AG04449 (cell line): ENCODE measurements at regions not wholly inside any gene's neighbourhood (a gene's known extent, or its start where the extent isn't known, plus 50 kb on each side); places are given as distances from the start of the nearest gene placed in this dataset.

Experiments
- CTCF ChIA-PET: fragments of 350-600 bp; formaldehyde crosslinking; extraction: SDS; loops from one replicate; lab custom pipeline; 2021; ENCODE audit warnings: antibody characterized with exemption; lab: Yijun Ruan, JAX
- POLR2A ChIA-PET: fragments of 400-600, 350-600 bp; formaldehyde crosslinking; extraction: SDS; loops from one replicate; lab custom pipeline; 2020; ENCODE audit warnings: antibody characterized with exemption, inconsistent platforms; lab: Yijun Ruan, JAX
- DNase-seq: peaks from one replicate; pipeline ENCODE4 v3.0.0-alpha.2; 2010; ENCODE audit warnings: low read depth, low spot score
- H3K4me3 ChIP-seq: 2 replicates; pipeline ENCODE4 v1.5.1; 2011; ENCODE audit warnings: low read depth, mild to moderate bottlenecking, control low read depth, low read length
- TF ChIP-seq, protein P1 (sequence below): IDR thresholded peaks from one replicate; pipeline ENCODE4 v1.5.1; 2011; ENCODE audit warnings: mild to moderate bottlenecking, moderate library complexity, low read length, control low read depth, inconsistent platforms; ENCODE audit not compliant: insufficient read depth; ENCODE audit errors: missing control alignments

DNA sequence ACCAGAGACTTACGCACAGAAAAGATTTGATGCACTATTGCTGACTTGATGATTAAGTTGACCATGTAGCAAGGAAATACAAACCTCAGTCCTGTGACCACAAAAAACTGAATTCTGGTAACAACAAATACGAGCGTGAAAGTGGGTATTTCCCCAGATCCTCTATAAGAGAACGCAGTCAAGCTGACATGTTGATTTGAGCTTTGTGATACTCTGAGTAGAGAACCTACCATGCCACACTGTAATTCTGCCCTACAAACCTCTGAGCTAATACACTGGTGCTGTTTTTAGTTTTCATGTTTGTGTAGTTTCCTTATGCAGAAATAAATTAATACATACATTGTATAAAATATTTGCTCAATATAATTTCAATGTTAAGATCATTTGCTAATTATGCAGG lies 565.6 kb upstream of the EPHA5 start:
- TF ChIP-seq, protein P1, sequence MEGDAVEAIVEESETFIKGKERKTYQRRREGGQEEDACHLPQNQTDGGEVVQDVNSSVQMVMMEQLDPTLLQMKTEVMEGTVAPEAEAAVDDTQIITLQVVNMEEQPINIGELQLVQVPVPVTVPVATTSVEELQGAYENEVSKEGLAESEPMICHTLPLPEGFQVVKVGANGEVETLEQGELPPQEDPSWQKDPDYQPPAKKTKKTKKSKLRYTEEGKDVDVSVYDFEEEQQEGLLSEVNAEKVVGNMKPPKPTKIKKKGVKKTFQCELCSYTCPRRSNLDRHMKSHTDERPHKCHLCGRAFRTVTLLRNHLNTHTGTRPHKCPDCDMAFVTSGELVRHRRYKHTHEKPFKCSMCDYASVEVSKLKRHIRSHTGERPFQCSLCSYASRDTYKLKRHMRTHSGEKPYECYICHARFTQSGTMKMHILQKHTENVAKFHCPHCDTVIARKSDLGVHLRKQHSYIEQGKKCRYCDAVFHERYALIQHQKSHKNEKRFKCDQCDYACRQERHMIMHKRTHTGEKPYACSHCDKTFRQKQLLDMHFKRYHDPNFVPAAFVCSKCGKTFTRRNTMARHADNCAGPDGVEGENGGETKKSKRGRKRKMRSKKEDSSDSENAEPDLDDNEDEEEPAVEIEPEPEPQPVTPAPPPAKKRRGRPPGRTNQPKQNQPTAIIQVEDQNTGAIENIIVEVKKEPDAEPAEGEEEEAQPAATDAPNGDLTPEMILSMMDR: no peak
- ChIA-PET CTCF (no interaction called here), POLR2A (no interaction called here)
- no peak overlapping the region for H3K4me3 ChIP-seq
- no peak for DNase-seq

DNA sequence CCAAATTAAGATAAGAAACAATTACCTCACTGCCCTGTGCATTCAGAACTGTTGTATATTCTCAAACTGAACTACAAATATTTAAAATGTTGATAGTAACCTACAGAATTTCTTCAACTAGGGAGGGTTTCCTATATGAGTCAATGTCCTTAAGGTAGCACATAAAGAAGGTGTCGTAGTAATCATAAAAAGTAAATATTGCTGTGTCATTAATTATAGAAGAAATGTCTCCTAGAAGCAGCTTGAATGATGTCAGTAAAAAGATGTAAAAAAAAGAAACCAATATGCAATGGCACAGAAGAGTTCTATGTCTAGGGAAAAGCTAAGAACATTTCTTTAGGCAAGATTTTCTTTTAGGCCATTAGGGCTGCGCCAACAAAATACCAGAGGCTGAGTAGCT lies 559.6 kb upstream of the EPHA5 start:
- ChIA-PET POLR2A (no interaction called here), CTCF (no interaction called here)
- no peak overlapping the region for H3K4me3 ChIP-seq
- TF ChIP-seq, protein P1: no peak
- no peak for DNase-seq

DNA sequence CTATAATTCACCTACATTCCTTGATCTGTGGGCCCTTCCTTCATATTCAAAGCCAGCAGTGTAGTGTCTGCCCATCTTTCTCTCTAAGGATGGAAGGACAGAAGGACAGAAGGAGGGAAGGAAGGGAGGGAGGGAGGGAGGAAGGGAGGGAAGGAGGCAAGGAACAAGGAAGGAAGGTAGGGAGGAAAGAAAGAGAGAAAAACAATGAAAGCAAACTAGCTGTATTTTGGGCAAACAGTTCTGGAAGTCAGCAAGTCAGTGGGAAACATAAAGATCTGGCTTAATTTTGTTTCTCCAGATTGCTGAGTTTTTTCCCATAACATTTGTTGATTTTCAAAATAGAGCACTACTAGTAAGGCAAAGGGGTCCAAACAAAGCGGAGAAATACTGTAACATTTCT lies 555.2 kb upstream of the EPHA5 start:
- ChIA-PET CTCF (no interaction called here), POLR2A (no interaction called here)
- no peak overlapping the region for H3K4me3 ChIP-seq
- no peak for DNase-seq
- TF ChIP-seq, protein P1: no peak

DNA sequence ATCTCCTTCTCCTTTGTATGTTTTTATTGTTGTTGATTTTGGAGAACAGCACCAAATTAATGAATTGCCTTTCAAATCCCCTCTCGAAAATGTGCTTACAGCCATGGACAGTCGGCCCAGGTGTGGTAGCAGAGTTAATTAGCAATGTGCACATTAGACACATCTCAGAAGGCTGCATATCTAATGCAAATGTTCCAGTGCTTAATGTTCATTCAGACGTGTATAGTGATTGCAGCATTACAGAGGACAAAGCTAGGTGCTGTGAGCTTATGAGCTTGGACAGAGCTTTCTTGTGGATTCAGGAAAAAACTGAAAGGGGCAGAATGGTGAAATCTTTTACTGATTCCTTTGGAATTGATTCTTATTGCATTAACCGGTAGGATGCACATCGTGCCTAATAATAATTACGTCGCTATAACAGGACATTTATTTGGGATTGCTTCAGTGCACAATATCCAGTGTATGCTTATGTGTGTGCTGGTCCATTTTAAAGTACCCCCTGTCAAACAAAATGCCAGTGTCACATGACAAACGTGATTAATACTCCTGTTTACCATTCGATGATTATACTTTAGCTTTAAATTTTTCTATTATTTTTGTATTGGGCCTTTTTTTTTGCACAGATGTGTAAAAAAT lies 552.9 kb upstream of the EPHA5 start:
- POLR2A ChIA-PET: no interaction called here
- H3K4me3 ChIP-seq: no peak overlapping the region
- CTCF ChIA-PET: no interaction called here
- no peak for DNase-seq
- TF ChIP-seq, protein P1: no peak

DNA sequence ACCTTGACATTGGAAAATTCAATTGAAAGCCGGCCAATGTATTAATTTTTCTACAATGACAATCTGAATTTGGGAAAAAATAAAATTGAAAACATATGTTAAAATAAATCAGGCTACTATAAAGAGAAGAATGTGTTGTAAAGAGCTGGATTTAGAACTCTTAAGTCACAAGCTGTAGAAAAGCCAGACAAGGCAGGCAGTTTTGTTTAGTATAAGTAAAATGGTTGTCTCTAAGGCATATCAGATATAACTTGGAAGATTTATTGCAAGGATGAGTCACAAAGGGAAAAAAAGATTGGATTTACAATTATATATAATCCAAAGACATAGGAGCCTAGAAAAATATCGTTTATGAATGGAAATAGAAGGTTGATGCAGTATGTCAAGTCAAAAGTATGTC lies 549.1 kb upstream of the EPHA5 start:
- no peak for DNase-seq
- TF ChIP-seq, protein P1: no peak
- ChIA-PET POLR2A (no interaction called here), CTCF (no interaction called here)
- no peak overlapping the region for H3K4me3 ChIP-seq

DNA sequence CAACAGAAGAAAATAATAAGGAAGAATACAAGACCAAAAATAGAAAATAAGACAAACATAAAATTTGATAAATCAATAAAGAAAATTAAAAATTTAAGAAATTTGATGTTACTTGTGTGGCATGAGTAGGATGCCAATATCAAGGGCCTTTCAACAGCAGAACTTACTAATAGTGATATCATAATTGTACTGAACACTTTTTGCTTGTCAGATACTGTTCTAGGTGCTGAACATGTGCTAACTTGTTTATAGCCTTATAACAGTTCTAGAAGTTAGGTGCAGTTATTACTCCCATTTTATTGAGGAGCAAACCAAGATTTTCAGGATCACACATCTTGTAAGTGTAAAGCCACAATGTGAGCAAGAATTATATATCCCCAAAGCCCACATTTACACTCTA lies 546.0 kb upstream of the EPHA5 start:
- DNase-seq: no peak
- ChIA-PET POLR2A (no interaction called here), CTCF (no interaction called here)
- H3K4me3 ChIP-seq: no peak overlapping the region
- TF ChIP-seq, protein P1: no peak
